ENCODE measurements at regions not wholly inside any gene's neighbourhood (a gene's known extent, or its start where the extent isn't known, plus 50 kb on each side); places are given as distances from the start of the nearest gene placed in this dataset.
"Not testable (repeated sequence)": the region's sequence is repeated elsewhere in the genome, so short reads cannot be mapped to it uniquely, and the experiment has no call there.

DNA sequence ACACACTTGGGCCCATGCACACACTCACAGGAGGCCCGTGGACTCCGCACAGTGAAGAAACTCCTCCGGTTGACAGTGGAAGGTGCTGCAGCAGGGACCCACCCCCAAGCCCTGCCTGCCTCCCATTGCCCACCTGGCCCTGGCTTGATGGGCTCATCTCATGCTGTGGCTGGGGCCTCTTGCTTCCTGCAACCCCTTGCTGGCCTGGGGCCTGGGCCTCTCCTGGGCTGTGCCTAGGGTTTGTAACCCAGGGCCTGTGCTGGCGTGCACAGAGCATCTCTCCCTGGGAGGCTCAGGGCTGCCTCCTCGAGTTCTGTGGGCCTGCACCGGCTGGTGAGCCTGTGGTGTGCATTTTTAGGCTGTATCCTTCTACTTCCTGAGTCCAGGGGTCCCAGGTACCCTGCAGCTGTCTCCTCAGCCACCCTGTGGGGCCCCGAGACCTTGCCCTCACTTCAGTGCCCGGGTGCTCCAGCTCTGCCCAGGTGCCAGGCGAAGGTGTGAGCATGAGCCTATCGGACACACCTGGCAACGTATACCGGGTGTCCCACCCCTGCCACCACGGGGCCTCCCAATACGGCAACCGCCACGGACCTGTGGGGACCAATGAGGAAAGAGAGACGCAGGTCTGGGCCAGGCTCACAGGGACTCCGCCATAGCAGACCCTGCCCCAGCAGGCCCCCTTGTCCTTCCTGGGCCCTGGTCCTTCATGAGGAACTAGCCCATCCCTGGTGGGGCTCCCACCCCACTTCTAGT lies 158.3 kb upstream of the POTEB2 start:
- not testable (repeated sequence) for DNase-seq

DNA sequence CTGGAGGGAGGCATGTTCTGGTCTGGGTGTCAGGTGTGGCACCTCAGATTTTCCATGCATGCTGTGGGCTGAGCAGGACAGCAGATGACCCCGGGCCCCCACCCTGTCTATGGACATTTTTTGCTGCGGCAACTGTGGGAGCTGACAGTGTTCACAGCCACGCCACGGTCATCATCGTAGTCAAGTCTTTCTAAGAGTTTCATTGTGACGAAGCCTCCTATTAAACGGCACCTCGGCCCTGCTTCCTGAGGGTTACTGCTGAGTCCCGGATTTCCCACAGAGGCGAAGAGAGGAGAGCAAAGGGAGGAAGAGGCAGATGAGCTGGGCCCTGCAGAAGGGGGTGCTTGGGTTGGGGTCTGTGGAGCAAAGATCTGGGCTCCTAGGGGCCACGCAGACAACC lies 152.1 kb upstream of the POTEB2 start:
- not testable (repeated sequence) for DNase-seq

- not testable (repeated sequence) for DNase-seq
These were observed 151.2 kb upstream of the POTEB2 start for GRCh38 chr15:21017326-21017725.

DNA sequence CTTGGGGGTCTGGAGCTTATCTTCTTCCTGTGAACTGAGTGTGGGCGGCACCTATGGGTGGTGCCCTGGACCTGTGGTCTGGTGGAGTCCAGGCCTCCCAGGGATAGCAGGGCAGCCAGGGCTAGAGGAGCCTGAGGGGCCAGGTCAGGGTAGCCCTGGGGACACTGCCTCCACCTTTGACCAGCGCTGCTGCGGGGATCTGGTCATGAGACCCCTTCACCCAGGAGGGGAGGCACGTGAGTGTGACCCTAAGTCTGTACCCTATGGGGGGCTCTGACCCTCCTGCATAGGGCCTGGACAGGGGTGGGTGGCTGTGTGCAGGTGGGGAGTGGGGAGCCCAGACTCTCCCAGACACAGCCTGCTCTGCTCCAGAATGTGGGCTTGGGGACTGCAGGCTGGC lies 150.5 kb upstream of the POTEB2 start:
- not testable (repeated sequence) for DNase-seq

- not testable (repeated sequence) for DNase-seq
These were observed 149.1 kb upstream of the POTEB2 start for GRCh38 chr15:21015171-21015570.

DNA sequence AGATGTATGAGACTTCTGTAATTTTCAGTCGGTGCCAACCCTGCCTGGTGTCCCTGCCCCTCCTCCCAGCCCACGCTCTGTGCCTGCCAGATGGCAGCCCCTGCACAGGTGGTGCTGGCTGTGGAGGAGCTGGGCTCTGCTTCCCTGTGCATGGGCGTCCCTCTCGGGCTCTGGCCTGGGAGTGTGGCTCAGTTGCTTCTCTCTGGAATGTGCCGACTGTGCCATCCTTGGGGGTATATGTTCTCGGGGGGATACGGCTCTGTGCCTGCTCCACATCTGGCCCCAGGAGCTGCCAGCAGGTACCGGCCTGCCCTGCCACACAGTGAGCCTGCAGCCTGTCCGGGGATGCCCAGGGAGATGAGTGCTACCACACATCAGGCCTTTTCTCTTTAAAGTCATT lies 147.2 kb upstream of the POTEB2 start:
- not testable (repeated sequence) for DNase-seq

- DNase-seq = not testable (repeated sequence)
These were observed 143.5 kb upstream of the POTEB2 start for GRCh38 chr15:21009651-21010050.

DNA sequence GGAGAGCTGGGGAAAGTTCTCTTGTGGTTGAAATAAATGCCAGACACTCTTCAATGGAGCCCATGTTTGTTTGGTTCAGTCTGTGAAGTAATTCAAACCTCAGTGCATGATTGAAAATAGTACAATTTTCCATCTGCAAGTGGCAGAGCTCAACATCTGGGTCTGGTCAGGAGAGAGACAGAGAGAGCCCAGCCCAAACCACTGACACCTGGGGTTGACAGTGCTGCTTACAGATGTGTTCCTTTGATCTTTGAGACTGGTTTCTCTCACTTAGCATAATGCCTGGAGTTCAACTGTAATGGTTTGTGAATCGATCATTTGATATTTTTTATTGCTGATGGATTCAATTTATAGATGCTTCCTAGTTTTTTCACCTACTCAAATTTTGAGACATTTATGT lies 137.3 kb upstream of the POTEB2 start:
- DNase-seq = not testable (repeated sequence)

GRCh38 chr15:21001950-21002349 lies 135.8 kb upstream of the POTEB2 start:
- not testable (repeated sequence) for DNase-seq

DNA sequence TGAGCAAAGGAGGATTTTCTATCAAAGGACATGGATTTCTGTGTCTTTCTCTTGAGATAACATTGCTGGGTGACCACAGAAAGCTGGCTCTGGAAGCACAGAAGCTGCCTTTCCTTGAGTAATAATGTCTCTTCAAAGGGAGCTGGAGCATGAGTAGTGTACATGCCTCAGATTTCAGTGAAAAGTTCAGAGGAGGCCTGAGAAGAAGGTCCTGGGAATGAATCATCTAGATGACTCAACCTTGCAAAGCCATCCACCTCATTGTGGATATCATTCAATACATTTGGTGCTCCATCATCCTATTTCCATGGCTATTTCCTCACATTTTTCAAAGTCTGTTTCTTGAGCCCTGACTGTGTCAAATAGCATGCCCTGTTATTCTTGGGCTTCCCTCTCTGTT lies 125.6 kb upstream of the POTEB2 start:
- DNase-seq = not testable (repeated sequence)

DNA sequence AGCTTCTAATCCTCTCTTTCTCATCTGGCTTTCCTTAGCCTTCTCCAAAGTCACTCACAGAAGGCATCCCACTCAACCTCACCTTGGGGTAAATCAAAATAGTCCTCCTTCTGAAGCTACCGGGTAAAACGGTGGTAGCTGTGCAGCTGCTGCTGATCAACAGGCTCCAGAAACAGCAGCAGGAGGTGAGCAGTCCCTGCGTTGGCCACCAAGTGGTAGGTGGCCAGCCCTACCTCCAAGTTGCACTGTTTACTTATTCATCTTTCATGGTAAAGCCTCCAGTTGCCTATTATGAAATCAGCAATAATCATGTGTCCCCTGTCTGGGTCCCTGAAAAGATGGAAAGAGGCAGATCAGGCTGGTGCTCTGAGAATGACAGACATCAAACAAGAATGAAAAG lies 125.1 kb upstream of the POTEB2 start:
- DNase-seq = not testable (repeated sequence)

DNA sequence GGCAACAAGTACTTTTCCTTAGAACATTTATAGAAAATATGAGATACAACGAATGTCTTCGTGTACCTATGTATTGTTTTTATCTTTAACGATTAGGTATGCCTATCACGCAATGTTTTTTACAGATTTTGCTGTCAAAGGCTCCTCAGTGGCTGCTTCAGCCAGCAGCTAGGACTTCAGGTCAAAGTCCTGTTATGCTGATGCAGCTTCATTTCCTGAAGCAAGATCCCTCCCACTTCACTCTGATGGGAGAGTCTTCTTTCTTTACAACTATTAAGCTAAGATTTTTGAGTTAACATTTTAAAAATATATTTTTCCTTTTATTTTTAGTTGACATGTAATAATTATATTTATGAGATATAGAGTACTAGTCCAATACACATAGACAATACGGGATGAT lies 120.7 kb upstream of the POTEB2 start:
- DNase-seq = not testable (repeated sequence)

- DNase-seq = not testable (repeated sequence)
These were observed 111.9 kb upstream of the POTEB2 start for GRCh38 chr15:20978057-20978456.

- not testable (repeated sequence) for DNase-seq
These were observed 106.6 kb upstream of the POTEB2 start for GRCh38 chr15:20972762-20973161.

GRCh38 chr15:20959299-20959698 lies 93.2 kb upstream of the POTEB2 start:
- not testable (repeated sequence) for DNase-seq

DNA sequence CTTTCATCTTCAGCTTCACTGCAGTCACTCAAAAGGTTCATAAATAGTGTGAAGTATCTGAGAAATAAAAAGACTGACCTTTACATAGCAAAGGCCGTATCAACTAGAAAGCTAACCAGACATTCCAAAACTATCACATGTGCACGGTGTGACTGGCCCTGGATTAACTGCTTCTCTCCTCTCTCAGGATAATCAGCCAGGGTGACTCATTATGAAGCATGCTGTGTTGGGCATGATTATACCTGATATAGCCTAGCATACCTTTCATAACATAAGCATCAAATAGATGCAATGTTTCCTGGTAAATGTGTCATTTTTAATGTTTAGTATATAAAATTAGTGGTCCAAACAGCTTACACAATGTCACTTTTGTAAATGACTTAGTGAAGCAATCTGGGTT lies 63.2 kb upstream of the POTEB2 start:
- DNase-seq = not testable (repeated sequence)
